ENCODE measurements at regions not wholly inside any gene's neighbourhood (a gene's known extent, or its start where the extent isn't known, plus 50 kb on each side); places are given as distances from the start of the nearest gene placed in this dataset.

GRCh38 chr20:22795433-22795832 is 211.1 kb upstream of the FOXA2 start:
- POLR2A ChIA-PET: no interaction called here
- WGBS (ENCODE audit: low lambda C conversion rate): 33% methylated on average over 5 of the region's 5 CpGs
- no peaks in the 10 kb centered on the region for H4K20me1 ChIP-seq (ENCODE audit: insufficient read depth, low read length)
- CTCF ChIA-PET (ENCODE audit: low intra/inter-chr PET ratio, low total read pairs): no interaction called here
- no peak for TF ChIP-seq HBP1 (CRISPR knock-in tag; IDR thresholded peaks at IDR 0.05; ENCODE audit: low read depth)
- TF ChIP-seq DNMT3B (CRISPR knock-in tag; conservative IDR thresholded peaks at IDR 0.05): no peak
- TF ChIP-seq ZNF24 (IDR thresholded peaks at IDR 0.05): no peak
- no peak for TF ChIP-seq ZBTB25 (CRISPR knock-in tag; IDR thresholded peaks at IDR 0.05)
- TF ChIP-seq SIN3A (IDR thresholded peaks at IDR 0.05; ENCODE audit: borderline replicate concordance, low read depth, low read length): no peak
- TF ChIP-seq ZNF781 (CRISPR knock-in tag; IDR thresholded peaks at IDR 0.05; ENCODE audit: borderline replicate concordance, not compliant biosample characterization): no peak
- TF ChIP-seq JUND (CRISPR knock-in tag; IDR thresholded peaks at IDR 0.05): no peak
- TF ChIP-seq ETV6 (CRISPR knock-in tag; conservative IDR thresholded peaks at IDR 0.05): no peak
- no peak for TF ChIP-seq BCLAF1 (IDR thresholded peaks at IDR 0.05)
- TF ChIP-seq PLRG1 (conservative IDR thresholded peaks at IDR 0.05): no peak
- no peak overlapping the region for H3K27ac ChIP-seq (ENCODE audit: extremely low read length, insufficient read depth, low read length)
- no peak overlapping the region for H3K9ac ChIP-seq (ENCODE audit: insufficient read depth, low read depth, low read length)
- no peaks in the 10 kb centered on the region for H3K36me3 ChIP-seq (replicated peaks in 1 of 2; ENCODE audit: control insufficient read depth in 1 of 2, insufficient read depth in 2 of 2, low read length in 2 of 2)
- H3K4me3 ChIP-seq (replicated peaks in 1 of 3; ENCODE audit: insufficient read depth in 1 of 3, low read depth in 2 of 3, low read length in 3 of 3): no peak overlapping the region
- no peak overlapping the region for H3K4me2 ChIP-seq (ENCODE audit: low read depth, low read length)
- H3K27me3 ChIP-seq (ENCODE audit: control insufficient read depth in 1 of 2, insufficient read depth in 2 of 2, low read length in 2 of 2): no peaks in the 10 kb centered on the region
- H3K79me2 ChIP-seq (ENCODE audit: insufficient read depth, low read length): no peaks in the 10 kb centered on the region
- FAIRE-seq: no peak
- BruUV-seq (replicated peaks): no TSS peak
- in situ Hi-C loops (cut with HindIII; ENCODE audit: extremely low pct_ligation_motif_present, low pct_unique_long_range_greater_than_20kb) (no loop called here), intact Hi-C loops (cut with micrococcal nuclease; ENCODE audit: unreplicated experiment) (no loop called here)
- no peak for DNase-seq (ENCODE audit: low spot score)
- no peak overlapping the region for H2AFZ ChIP-seq (ENCODE audit: low read length)
- ATAC-seq: no peak
- peaks cover 16% of the 10 kb centered on the region; the same call in 1 of the 2 replicates for H3K4me1 ChIP-seq (ENCODE audit: insufficient read depth, low read length)
- H3K9me3 ChIP-seq (ENCODE audit: low read length): no peaks in the 10 kb centered on the region

All from HepG2 (cell line).